K562 (cell line): ENCODE measurements at regions not wholly inside any gene's neighbourhood (a gene's known extent, or its start where the extent isn't known, plus 50 kb on each side); places are given as distances from the start of the nearest gene placed in this dataset.

Experiments
- CBX3 ChIP-seq, 2 experiments: IDR thresholded peaks; 1 replicate in 1 of 2; 2 replicates in 1 of 2; pipeline ENCODE4 v1.6.1; 2012; ENCODE audit warnings: inconsistent platforms in 2 of 2, low read length in 2 of 2, borderline replicate concordance in 1 of 2, control low read depth in 1 of 2
- EGR1 ChIP-seq: fragments of 450-650 bp; conservative IDR thresholded peaks from 2 replicates; pipeline ENCODE4 v1.6.1; 2017; ENCODE audit warnings: mild to moderate bottlenecking
- FOXP1 ChIP-seq: sonication (generic); formaldehyde crosslinking; IDR thresholded peaks from 2 replicates; pipeline ENCODE4 v1.8.0; 2022; ENCODE audit warnings: mild to moderate bottlenecking, missing genetic modification reagents
- GATA2 ChIP-seq: sonication (generic); formaldehyde crosslinking; IDR thresholded peaks from 2 replicates; pipeline ENCODE4 v1.4.0; 2020; ENCODE audit warnings: mild to moderate bottlenecking, missing genetic modification reagents
- ILK ChIP-seq: fragments of 450-650 bp; IDR thresholded peaks from 2 replicates; pipeline ENCODE4 v1.6.1; 2016; ENCODE audit warnings: missing genetic modification characterization, low read depth, mild to moderate bottlenecking, missing compliant biosample characterization, moderate library complexity, borderline replicate concordance
- MTA3 ChIP-seq: fragments of 450-650 bp; formaldehyde crosslinking; IDR thresholded peaks from 2 replicates; pipeline ENCODE4 v1.6.1; 2017; ENCODE audit warnings: mild to moderate bottlenecking, borderline replicate concordance
- NR2C2 ChIP-seq, 2 experiments: fragments of 200-800 bp in 1 of 2; sonication (Bioruptor generic) in 1 of 2; sonication (generic) in 1 of 2; formaldehyde crosslinking in 1 of 2; IDR thresholded peaks; 2 replicates each; pipeline versions ENCODE4 v1.6.1 to v1.8.0; 2016 to 2022; ENCODE audit warnings: mild to moderate bottlenecking in 1 of 2, missing compliant biosample characterization in 1 of 2, missing genetic modification characterization in 1 of 2, missing genetic modification reagents in 1 of 2
- OTX1 ChIP-seq: fragments of 450-650 bp; formaldehyde crosslinking; IDR thresholded peaks from 2 replicates; pipeline ENCODE4 v1.4.0; 2022; ENCODE audit warnings: mild to moderate bottlenecking
- RFX7 ChIP-seq: fragments of 250-450 bp; sonication (Bioruptor Pico); IDR thresholded peaks from 2 replicates; pipeline ENCODE4 v1.5.1; 2021; ENCODE audit warnings: mild to moderate bottlenecking
- STAT5A ChIP-seq: IDR thresholded peaks from 2 replicates; pipeline ENCODE4 v1.6.1; 2012; ENCODE audit warnings: low read length, inconsistent platforms, borderline replicate concordance
- ZNF444 ChIP-seq: fragments of 250-450 bp; sonication (Bioruptor Pico); IDR thresholded peaks from 2 replicates; pipeline ENCODE4 v1.4.0; 2020; ENCODE audit warnings: mild to moderate bottlenecking, moderate library complexity
- ZZZ3 ChIP-seq: fragments of 450-650 bp; IDR thresholded peaks from 2 replicates; pipeline ENCODE4 v1.6.1; 2016; ENCODE audit warnings: antibody characterized with exemption, mild to moderate bottlenecking, moderate library complexity
- TF ChIP-seq, protein P1 (sequence below): fragments of 450-650 bp; IDR thresholded peaks from 2 replicates; pipeline ENCODE4 v1.6.1; 2017; ENCODE audit warnings: antibody characterized with exemption, mild to moderate bottlenecking
- TF ChIP-seq, protein P2 (sequence below): sonication (generic); formaldehyde crosslinking; IDR thresholded peaks from 2 replicates; pipeline ENCODE4 v1.8.0; 2022; ENCODE audit warnings: missing genetic modification reagents, mild to moderate bottlenecking, borderline replicate concordance
- TF ChIP-seq, protein P3 (sequence below), 3 experiments: IDR thresholded peaks in 2 of 3; conservative IDR thresholded peaks in 1 of 3; 2 replicates each; pipeline ENCODE4 v1.5.1; 2011 to 2012; ENCODE audit warnings: low read length in 3 of 3, mild to moderate bottlenecking in 3 of 3, control low read depth in 2 of 3, improper control_type of control experiment in 1 of 3, inconsistent platforms in 1 of 3, low read depth in 1 of 3, mixed read lengths in 1 of 3, moderate library complexity in 1 of 3; ENCODE audit not compliant: insufficient read depth in 2 of 3
- TF ChIP-seq, protein P4 (sequence below): fragments of 450-650 bp; formaldehyde crosslinking; IDR thresholded peaks from 2 replicates; pipeline ENCODE4 v1.4.0; 2022; ENCODE audit warnings: mild to moderate bottlenecking, moderate library complexity
- TF ChIP-seq, protein P5 (sequence below): fragments of 250-450 bp; sonication (Bioruptor Pico); IDR thresholded peaks from 2 replicates; pipeline ENCODE4 v1.9.0; 2021; ENCODE audit warnings: mild to moderate bottlenecking, inconsistent platforms

DNA sequence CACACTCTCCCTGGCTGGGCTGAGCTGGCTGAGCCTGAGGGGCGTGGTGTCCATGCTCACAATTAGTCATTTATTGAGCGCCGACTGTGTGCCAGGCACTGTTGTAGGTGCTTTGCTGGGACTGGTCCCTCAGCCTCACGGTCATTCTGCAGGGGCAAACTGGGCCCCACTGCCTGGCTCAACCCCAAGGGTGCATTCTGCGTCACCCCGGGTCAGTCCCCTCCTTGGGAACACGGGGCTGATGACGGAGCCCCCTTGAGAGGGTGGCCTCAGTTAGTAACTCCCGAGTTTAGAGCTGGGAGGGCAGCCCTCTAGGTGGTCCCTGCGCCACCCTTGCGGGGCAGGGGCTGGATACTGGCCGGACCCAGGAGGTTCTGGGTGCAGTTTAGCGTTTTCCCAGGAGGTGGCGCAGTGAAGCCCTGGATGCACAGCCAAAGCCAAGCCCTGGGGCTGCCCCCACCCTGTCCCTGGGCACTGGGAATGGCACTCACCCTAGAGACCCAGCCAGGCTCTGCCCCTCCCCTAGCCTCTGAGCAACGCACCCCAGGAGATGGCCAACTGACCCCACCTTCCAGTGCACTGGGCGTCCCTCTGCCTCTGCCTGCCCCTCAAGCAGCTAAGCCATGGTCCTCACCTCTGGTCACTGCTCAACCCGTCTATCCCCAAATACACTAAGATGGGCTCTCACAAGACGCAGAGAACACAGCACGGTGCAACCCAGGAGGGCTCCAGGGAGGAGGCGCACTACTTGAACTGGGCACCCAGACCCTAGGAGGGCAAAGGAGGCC, 243.2 kb upstream of the GSE1 start (continued):
- TF ChIP-seq, protein P1, sequence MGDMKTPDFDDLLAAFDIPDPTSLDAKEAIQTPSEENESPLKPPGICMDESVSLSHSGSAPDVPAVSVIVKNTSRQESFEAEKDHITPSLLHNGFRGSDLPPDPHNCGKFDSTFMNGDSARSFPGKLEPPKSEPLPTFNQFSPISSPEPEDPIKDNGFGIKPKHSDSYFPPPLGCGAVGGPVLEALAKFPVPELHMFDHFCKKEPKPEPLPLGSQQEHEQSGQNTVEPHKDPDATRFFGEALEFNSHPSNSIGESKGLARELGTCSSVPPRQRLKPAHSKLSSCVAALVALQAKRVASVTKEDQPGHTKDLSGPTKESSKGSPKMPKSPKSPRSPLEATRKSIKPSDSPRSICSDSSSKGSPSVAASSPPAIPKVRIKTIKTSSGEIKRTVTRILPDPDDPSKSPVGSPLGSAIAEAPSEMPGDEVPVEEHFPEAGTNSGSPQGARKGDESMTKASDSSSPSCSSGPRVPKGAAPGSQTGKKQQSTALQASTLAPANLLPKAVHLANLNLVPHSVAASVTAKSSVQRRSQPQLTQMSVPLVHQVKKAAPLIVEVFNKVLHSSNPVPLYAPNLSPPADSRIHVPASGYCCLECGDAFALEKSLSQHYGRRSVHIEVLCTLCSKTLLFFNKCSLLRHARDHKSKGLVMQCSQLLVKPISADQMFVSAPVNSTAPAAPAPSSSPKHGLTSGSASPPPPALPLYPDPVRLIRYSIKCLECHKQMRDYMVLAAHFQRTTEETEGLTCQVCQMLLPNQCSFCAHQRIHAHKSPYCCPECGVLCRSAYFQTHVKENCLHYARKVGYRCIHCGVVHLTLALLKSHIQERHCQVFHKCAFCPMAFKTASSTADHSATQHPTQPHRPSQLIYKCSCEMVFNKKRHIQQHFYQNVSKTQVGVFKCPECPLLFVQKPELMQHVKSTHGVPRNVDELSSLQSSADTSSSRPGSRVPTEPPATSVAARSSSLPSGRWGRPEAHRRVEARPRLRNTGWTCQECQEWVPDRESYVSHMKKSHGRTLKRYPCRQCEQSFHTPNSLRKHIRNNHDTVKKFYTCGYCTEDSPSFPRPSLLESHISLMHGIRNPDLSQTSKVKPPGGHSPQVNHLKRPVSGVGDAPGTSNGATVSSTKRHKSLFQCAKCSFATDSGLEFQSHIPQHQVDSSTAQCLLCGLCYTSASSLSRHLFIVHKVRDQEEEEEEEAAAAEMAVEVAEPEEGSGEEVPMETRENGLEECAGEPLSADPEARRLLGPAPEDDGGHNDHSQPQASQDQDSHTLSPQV, result peak; percentile 81
- TF ChIP-seq ZNF444 (CRISPR knock-in tag) (no peak), NR2C2 (CRISPR knock-in tag; IDR thresholded peaks at IDR 0.05) (no peak), NR2C2 (tag; IDR thresholded peaks at IDR 0.05) (no peak), GATA2 (no peak), EGR1 (no peak), CBX3 (IDR thresholded peaks at IDR 0.05; ENCODE audit: borderline replicate concordance in 1 of 2, low read length in 2 of 2) (no peak), ILK (tag) (no peak), RFX7 (no peak), STAT5A (no peak), MTA3 (0 out of 2 replicates have a peak, but pooled peaks have one; percentile 60), FOXP1 (CRISPR knock-in tag) (no peak), OTX1 (CRISPR knock-in tag) (0 out of 2 replicates have a peak, but pooled peaks have one; percentile 5), ZZZ3 (no peak)
- TF ChIP-seq, protein P2, sequence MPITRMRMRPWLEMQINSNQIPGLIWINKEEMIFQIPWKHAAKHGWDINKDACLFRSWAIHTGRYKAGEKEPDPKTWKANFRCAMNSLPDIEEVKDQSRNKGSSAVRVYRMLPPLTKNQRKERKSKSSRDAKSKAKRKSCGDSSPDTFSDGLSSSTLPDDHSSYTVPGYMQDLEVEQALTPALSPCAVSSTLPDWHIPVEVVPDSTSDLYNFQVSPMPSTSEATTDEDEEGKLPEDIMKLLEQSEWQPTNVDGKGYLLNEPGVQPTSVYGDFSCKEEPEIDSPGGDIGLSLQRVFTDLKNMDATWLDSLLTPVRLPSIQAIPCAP (CRISPR knock-in tag), result no peak
- TF ChIP-seq, protein P3, sequence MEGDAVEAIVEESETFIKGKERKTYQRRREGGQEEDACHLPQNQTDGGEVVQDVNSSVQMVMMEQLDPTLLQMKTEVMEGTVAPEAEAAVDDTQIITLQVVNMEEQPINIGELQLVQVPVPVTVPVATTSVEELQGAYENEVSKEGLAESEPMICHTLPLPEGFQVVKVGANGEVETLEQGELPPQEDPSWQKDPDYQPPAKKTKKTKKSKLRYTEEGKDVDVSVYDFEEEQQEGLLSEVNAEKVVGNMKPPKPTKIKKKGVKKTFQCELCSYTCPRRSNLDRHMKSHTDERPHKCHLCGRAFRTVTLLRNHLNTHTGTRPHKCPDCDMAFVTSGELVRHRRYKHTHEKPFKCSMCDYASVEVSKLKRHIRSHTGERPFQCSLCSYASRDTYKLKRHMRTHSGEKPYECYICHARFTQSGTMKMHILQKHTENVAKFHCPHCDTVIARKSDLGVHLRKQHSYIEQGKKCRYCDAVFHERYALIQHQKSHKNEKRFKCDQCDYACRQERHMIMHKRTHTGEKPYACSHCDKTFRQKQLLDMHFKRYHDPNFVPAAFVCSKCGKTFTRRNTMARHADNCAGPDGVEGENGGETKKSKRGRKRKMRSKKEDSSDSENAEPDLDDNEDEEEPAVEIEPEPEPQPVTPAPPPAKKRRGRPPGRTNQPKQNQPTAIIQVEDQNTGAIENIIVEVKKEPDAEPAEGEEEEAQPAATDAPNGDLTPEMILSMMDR (IDR thresholded peaks at IDR 0.05 in 2 of 3, conservative IDR thresholded peaks at IDR 0.05 in 1 of 3; ENCODE audit: insufficient read depth in 2 of 3, low read depth in 1 of 3, low read length in 3 of 3), result peak; percentile 89 to 96 (median 91)
- TF ChIP-seq, protein P4, sequence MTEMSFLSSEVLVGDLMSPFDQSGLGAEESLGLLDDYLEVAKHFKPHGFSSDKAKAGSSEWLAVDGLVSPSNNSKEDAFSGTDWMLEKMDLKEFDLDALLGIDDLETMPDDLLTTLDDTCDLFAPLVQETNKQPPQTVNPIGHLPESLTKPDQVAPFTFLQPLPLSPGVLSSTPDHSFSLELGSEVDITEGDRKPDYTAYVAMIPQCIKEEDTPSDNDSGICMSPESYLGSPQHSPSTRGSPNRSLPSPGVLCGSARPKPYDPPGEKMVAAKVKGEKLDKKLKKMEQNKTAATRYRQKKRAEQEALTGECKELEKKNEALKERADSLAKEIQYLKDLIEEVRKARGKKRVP (CRISPR knock-in tag), result no peak
- TF ChIP-seq, protein P5, sequence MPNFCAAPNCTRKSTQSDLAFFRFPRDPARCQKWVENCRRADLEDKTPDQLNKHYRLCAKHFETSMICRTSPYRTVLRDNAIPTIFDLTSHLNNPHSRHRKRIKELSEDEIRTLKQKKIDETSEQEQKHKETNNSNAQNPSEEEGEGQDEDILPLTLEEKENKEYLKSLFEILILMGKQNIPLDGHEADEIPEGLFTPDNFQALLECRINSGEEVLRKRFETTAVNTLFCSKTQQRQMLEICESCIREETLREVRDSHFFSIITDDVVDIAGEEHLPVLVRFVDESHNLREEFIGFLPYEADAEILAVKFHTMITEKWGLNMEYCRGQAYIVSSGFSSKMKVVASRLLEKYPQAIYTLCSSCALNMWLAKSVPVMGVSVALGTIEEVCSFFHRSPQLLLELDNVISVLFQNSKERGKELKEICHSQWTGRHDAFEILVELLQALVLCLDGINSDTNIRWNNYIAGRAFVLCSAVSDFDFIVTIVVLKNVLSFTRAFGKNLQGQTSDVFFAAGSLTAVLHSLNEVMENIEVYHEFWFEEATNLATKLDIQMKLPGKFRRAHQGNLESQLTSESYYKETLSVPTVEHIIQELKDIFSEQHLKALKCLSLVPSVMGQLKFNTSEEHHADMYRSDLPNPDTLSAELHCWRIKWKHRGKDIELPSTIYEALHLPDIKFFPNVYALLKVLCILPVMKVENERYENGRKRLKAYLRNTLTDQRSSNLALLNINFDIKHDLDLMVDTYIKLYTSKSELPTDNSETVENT (CRISPR knock-in tag), result no peak
